ENCODE measurements at regions not wholly inside any gene's neighbourhood (a gene's known extent, or its start where the extent isn't known, plus 50 kb on each side); places are given as distances from the start of the nearest gene placed in this dataset.

DNA sequence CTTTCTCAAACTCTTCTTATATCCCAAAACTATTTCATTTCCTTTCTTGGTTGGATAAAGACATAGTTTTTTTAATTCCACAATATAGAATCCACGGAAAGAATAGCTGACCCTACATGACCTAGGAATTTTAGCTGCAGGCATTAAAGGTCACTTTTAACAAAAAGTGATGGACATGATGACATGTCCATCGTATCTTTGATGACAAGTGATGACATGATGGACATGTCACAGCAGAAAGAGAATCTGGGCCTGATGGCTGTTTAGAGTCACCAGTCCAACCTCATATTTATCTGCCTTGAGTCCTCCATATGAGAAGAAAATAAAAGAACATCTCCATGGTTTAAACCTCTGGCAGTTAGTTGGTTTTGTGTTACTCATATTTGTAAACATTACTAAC, 106.2 kb downstream of the PLG start:
- TF ChIP-seq, protein P1, sequence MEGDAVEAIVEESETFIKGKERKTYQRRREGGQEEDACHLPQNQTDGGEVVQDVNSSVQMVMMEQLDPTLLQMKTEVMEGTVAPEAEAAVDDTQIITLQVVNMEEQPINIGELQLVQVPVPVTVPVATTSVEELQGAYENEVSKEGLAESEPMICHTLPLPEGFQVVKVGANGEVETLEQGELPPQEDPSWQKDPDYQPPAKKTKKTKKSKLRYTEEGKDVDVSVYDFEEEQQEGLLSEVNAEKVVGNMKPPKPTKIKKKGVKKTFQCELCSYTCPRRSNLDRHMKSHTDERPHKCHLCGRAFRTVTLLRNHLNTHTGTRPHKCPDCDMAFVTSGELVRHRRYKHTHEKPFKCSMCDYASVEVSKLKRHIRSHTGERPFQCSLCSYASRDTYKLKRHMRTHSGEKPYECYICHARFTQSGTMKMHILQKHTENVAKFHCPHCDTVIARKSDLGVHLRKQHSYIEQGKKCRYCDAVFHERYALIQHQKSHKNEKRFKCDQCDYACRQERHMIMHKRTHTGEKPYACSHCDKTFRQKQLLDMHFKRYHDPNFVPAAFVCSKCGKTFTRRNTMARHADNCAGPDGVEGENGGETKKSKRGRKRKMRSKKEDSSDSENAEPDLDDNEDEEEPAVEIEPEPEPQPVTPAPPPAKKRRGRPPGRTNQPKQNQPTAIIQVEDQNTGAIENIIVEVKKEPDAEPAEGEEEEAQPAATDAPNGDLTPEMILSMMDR (IDR thresholded peaks at IDR 0.05; ENCODE audit: low read depth, low read length), result no peak
- TF ChIP-seq MYC (IDR thresholded peaks at IDR 0.05; ENCODE audit: low read depth, low read length) (no peak), POLR2A (IDR thresholded peaks at IDR 0.05; ENCODE audit: extremely low read depth, insufficient read length) (no peak)
- TF ChIP-seq, protein P2, sequence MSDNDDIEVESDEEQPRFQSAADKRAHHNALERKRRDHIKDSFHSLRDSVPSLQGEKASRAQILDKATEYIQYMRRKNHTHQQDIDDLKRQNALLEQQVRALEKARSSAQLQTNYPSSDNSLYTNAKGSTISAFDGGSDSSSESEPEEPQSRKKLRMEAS (IDR thresholded peaks at IDR 0.05; ENCODE audit: low read depth, low read length), result no peak
